Stomach (tissue), 8 donors: ENCODE measurements at regions not wholly inside any gene's neighbourhood (a gene's known extent, or its start where the extent isn't known, plus 50 kb on each side); places are given as distances from the start of the nearest gene placed in this dataset.

Source experiments
- DNase-seq, 2 donors: peaks; one replicate each; pipeline versions ENCODE4 v3.0.0 to v3.0.0-alpha.2; 2013 to 2019
- H3K27ac ChIP-seq, 5 donors: fragments of 200-600 bp in 4 of 5; sonication (generic) in 4 of 5; one replicate each; pipeline ENCODE4 v1.5.1; 2013 to 2019; ENCODE audit warnings: mild to moderate bottlenecking in 1 of 5, moderate library complexity in 1 of 5
- H3K27me3 ChIP-seq, 3 donors: fragments of 200-600 bp; sonication (generic); one replicate each; pipeline ENCODE4 v1.5.1; 2017 to 2019; ENCODE audit warnings: mixed run types in 1 of 3
- H3K36me3 ChIP-seq, 4 donors: fragments of 200-600 bp; sonication (generic); 1 replicate in 3 of 4; 2 replicates in 1 of 4; pipeline ENCODE4 v1.5.1; 2016 to 2019
- H3K4me1 ChIP-seq, 4 donors: fragments of 200-600 bp; sonication (generic); one replicate each; pipeline ENCODE4 v1.5.1; 2016 to 2019
- H3K4me3 ChIP-seq, 4 donors: fragments of 200-600 bp; sonication (generic) in 3 of 4; one replicate each; pipeline ENCODE4 v1.5.1; 2016 to 2019; ENCODE audit warnings: mild to moderate bottlenecking in 1 of 4
- H3K9me3 ChIP-seq, 4 donors: fragments of 200-600 bp; sonication (generic); one replicate each; pipeline ENCODE4 v1.5.1; 2016 to 2019
- CTCF ChIP-seq, 7 experiments: fragments of 450-650 bp in 4 of 7; fragments of 200-600 bp in 3 of 7; sonication (generic) in 3 of 7; IDR thresholded peaks; one replicate each; pipeline ENCODE4 v1.5.1; 2016 to 2019; ENCODE audit warnings: antibody characterized with exemption in 7 of 7, control low read depth in 2 of 7, mild to moderate bottlenecking in 1 of 7
- EP300 ChIP-seq: sonication (generic); formaldehyde crosslinking; IDR thresholded peaks from one replicate; pipeline ENCODE4 v1.6.1; 2017; ENCODE audit warnings: antibody characterized with exemption
- POLR2A ChIP-seq, 4 donors: fragments of 450-650 bp; IDR thresholded peaks; one replicate each; pipeline ENCODE4 v1.6.1; 2016; ENCODE audit warnings: antibody characterized with exemption in 4 of 4, control low read depth in 2 of 4, mild to moderate bottlenecking in 1 of 4, moderate library complexity in 1 of 4
- POLR2AphosphoS5 ChIP-seq, 3 donors: sonication (generic); formaldehyde crosslinking; IDR thresholded peaks; one replicate each; pipeline ENCODE4 v1.6.1; 2016; ENCODE audit warnings: antibody characterized with exemption in 3 of 3
- WGBS, 5 donors: extraction: QIAGEN DNeasy Blood & Tissue Kit in 3 of 5; methylation state at CpG; one replicate each; pipeline versions ENCODE4 v1.1.5 to v1.1.7; 2013 to 2018; 5-methylcytosine and 5-hydroxymethylcytosine counted together
- intact Hi-C: fragments of 100-400 bp; cut with DNase I; formaldehyde crosslinking; loops from one replicate; pipeline ENCODE4 v1.15.1; 2023; ENCODE audit warnings: low total_unique reads
- donor health status: healthy with polysubstance abuse.
- donor health status: Bipolar disorder and iron deficiency.
- donor health status: healthy.

- Histone ChIP-seq H3K4me3 (no peak overlapping the region), H3K9me3 (peaks cover 0 to 2% (median 0%) of the 10 kb centered on the region in 4 donors), H3K27ac (no peak overlapping the region), H3K4me1 (no peaks in the 10 kb centered on the region), H3K36me3 (no peaks in the 10 kb centered on the region), H3K27me3 (no peaks in the 10 kb centered on the region)
- WGBS, 5 donors: 83 to 91% (median 90%) methylated on average over 7 of the region's 7 CpGs
- no peak for DNase-seq
- intact Hi-C loops: no loop called here
- TF ChIP-seq POLR2AphosphoS5 (IDR thresholded peaks at IDR 0.05): no peak
- no peak for TF ChIP-seq EP300
- TF ChIP-seq POLR2A (IDR thresholded peaks at IDR 0.05): no peak
- no peak for TF ChIP-seq CTCF (IDR thresholded peaks at IDR 0.05)
Measured at GRCh38 chr18:30819619-30820018, 222.9 kb downstream of the DSC3 start.

- no peak overlapping the region for H3K27ac ChIP-seq
- no peak for DNase-seq
- H3K36me3 ChIP-seq: no peaks in the 10 kb centered on the region
- 32 to 49% (median 37%) methylated on average over 1 of the region's 1 CpG for WGBS, 5 donors
- no peaks in the 10 kb centered on the region for H3K27me3 ChIP-seq
- H3K4me1 ChIP-seq: no peaks in the 10 kb centered on the region
- peaks cover 0 to 1% (median 0%) of the 10 kb centered on the region in 4 donors for H3K9me3 ChIP-seq
- intact Hi-C loops: no loop called here
- no peak overlapping the region for H3K4me3 ChIP-seq
- TF ChIP-seq POLR2AphosphoS5 (IDR thresholded peaks at IDR 0.05): no peak
- TF ChIP-seq POLR2A (IDR thresholded peaks at IDR 0.05): no peak
- TF ChIP-seq EP300: no peak
- no peak for TF ChIP-seq CTCF (IDR thresholded peaks at IDR 0.05)
Measured at GRCh38 chr18:30814446-30814845, 228.1 kb downstream of the DSC3 start.

GRCh38 chr18:30811580-30811979 lies 231.0 kb downstream of the DSC3 start:
- Histone ChIP-seq H3K27me3 (no peaks in the 10 kb centered on the region), H3K4me1 (no peaks in the 10 kb centered on the region), H3K4me3 (no peak overlapping the region), H3K9me3 (no peaks in the 10 kb centered on the region), H3K36me3 (no peaks in the 10 kb centered on the region), H3K27ac (no peak overlapping the region)
- WGBS, 5 donors: 69 to 84% (median 78%) methylated on average over 2 of the region's 2 CpGs
- TF ChIP-seq EP300 (no peak), POLR2AphosphoS5 (IDR thresholded peaks at IDR 0.05) (no peak), POLR2A (IDR thresholded peaks at IDR 0.05) (no peak), CTCF (IDR thresholded peaks at IDR 0.05) (no peak)
- DNase-seq: no peak
- intact Hi-C loops: no loop called here

GRCh38 chr18:30810580-30810979 lies 232.0 kb downstream of the DSC3 start:
- no peak for TF ChIP-seq CTCF (IDR thresholded peaks at IDR 0.05)
- no peaks in the 10 kb centered on the region for H3K27me3 ChIP-seq
- no peaks in the 10 kb centered on the region for H3K9me3 ChIP-seq
- DNase-seq: no peak
- no peak overlapping the region for H3K27ac ChIP-seq
- intact Hi-C loops: no loop called here
- no peak overlapping the region for H3K4me3 ChIP-seq
- H3K4me1 ChIP-seq: no peaks in the 10 kb centered on the region
- no peaks in the 10 kb centered on the region for H3K36me3 ChIP-seq

- H3K4me3 ChIP-seq: no peak overlapping the region
- no peaks in the 10 kb centered on the region for H3K36me3 ChIP-seq
- DNase-seq: no peak
- TF ChIP-seq EP300: no peak
- no peak for TF ChIP-seq POLR2A (IDR thresholded peaks at IDR 0.05)
- TF ChIP-seq CTCF (IDR thresholded peaks at IDR 0.05): no peak
- no peak for TF ChIP-seq POLR2AphosphoS5 (IDR thresholded peaks at IDR 0.05)
- intact Hi-C loops: no loop called here
- no peaks in the 10 kb centered on the region for H3K27me3 ChIP-seq
- no peaks in the 10 kb centered on the region for H3K4me1 ChIP-seq
- no peaks in the 10 kb centered on the region for H3K9me3 ChIP-seq
- H3K27ac ChIP-seq: no peak overlapping the region
Measured at GRCh38 chr18:30806823-30807222, 235.7 kb downstream of the DSC3 start.
